Central memory CD8-positive, alpha-beta T cell (primary cell): ENCODE measurements at regions not wholly inside any gene's neighbourhood (a gene's known extent, or its start where the extent isn't known, plus 50 kb on each side); places are given as distances from the start of the nearest gene placed in this dataset.
"Not testable (repeated sequence)": the region's sequence is repeated elsewhere in the genome, so short reads cannot be mapped to it uniquely, and the experiment has no call there.

Experiments used
- ATAC-seq: fragments of 150-1000 bp; cut with Tn5 transposase; replicated peaks from 2 replicates; pipeline ENCODE4 v1.10.0; 2022; ENCODE audit warnings: mild to moderate bottlenecking, moderate FRiP score, moderate number of reproducible peaks; ENCODE audit not compliant: poor library complexity, severe bottlenecking; ENCODE audit errors: extremely low read depth
- DNase-seq, 2 donors: peaks; one replicate each; pipeline ENCODE4 v3.0.0; 2021; ENCODE audit warnings: low spot score in 2 of 2
- H3K27ac Mint-ChIP-seq: one replicate; pipeline ENCODE4 v1.8.0; 2022; ENCODE audit warnings: low read depth, mild to moderate bottlenecking, moderate library complexity, mixed read lengths
- H3K27me3 Mint-ChIP-seq: one replicate; pipeline ENCODE4 v1.8.0; 2022; ENCODE audit warnings: mixed read lengths
- H3K36me3 Mint-ChIP-seq: one replicate; pipeline ENCODE4 v1.8.0; 2022; ENCODE audit warnings: mild to moderate bottlenecking, moderate library complexity, mixed read lengths; ENCODE audit not compliant: insufficient read depth
- H3K4me1 Mint-ChIP-seq: one replicate; pipeline ENCODE4 v1.8.0; 2022; ENCODE audit warnings: mixed read lengths
- H3K4me3 Mint-ChIP-seq: one replicate; pipeline ENCODE4 v1.8.0; 2022; ENCODE audit warnings: mild to moderate bottlenecking, moderate library complexity, mixed read lengths
- H3K9me3 Mint-ChIP-seq: one replicate; pipeline ENCODE4 v1.8.0; 2022; ENCODE audit warnings: mixed read lengths

GRCh38 chr4:112750749-112751148 lies 113.8 kb downstream of the LARP7 start:
- not testable (repeated sequence) for H3K4me1 Mint-ChIP-seq, DNase-seq, ATAC-seq, H3K9me3 Mint-ChIP-seq, H3K27ac Mint-ChIP-seq, H3K4me3 Mint-ChIP-seq, H3K36me3 Mint-ChIP-seq
- H3K27me3 Mint-ChIP-seq, result peaks cover 18% of the 10 kb centered on the region

GRCh38 chr4:112751447-112751846 lies 114.5 kb downstream of the LARP7 start:
- no peak for DNase-seq
- peaks cover 13% of the 10 kb centered on the region for H3K27me3 Mint-ChIP-seq
- no peak overlapping the region for H3K4me3 Mint-ChIP-seq
- no peaks in the 10 kb centered on the region for H3K9me3 Mint-ChIP-seq
- H3K4me1 Mint-ChIP-seq, result no peaks in the 10 kb centered on the region
- H3K36me3 Mint-ChIP-seq, result peaks cover 2% of the 10 kb centered on the region
- no peak overlapping the region for H3K27ac Mint-ChIP-seq
- no peak for ATAC-seq

- DNase-seq (no peak), ATAC-seq (no peak)
- no peak overlapping the region for H3K27ac Mint-ChIP-seq
- H3K27me3 Mint-ChIP-seq, result peaks cover 13% of the 10 kb centered on the region
- H3K4me3 Mint-ChIP-seq, result no peak overlapping the region
- H3K4me1 Mint-ChIP-seq, result no peaks in the 10 kb centered on the region
- H3K9me3 Mint-ChIP-seq, result no peaks in the 10 kb centered on the region
- peaks cover 2% of the 10 kb centered on the region for H3K36me3 Mint-ChIP-seq
Observed at GRCh38 chr4:112752061-112752460, 115.1 kb downstream of the LARP7 start.

- peaks cover 13% of the 10 kb centered on the region for H3K27me3 Mint-ChIP-seq
- no peak overlapping the region for H3K4me3 Mint-ChIP-seq
- peaks cover 2% of the 10 kb centered on the region for H3K36me3 Mint-ChIP-seq
- DNase-seq (no peak), ATAC-seq (no peak)
- no peaks in the 10 kb centered on the region for H3K4me1 Mint-ChIP-seq
- no peaks in the 10 kb centered on the region for H3K9me3 Mint-ChIP-seq
- no peak overlapping the region for H3K27ac Mint-ChIP-seq
Observed at GRCh38 chr4:112752510-112752909, 115.6 kb downstream of the LARP7 start.

GRCh38 chr4:112753333-112753732 lies 116.4 kb downstream of the LARP7 start:
- DNase-seq (no peak), ATAC-seq (no peak)
- H3K4me3 Mint-ChIP-seq, result no peak overlapping the region
- H3K36me3 Mint-ChIP-seq, result no peaks in the 10 kb centered on the region
- H3K27ac Mint-ChIP-seq, result no peak overlapping the region
- H3K4me1 Mint-ChIP-seq, result no peaks in the 10 kb centered on the region
- no peaks in the 10 kb centered on the region for H3K9me3 Mint-ChIP-seq
- peaks cover 13% of the 10 kb centered on the region for H3K27me3 Mint-ChIP-seq

- Mint-ChIP-seq H3K27ac (no peak overlapping the region), H3K9me3 (no peaks in the 10 kb centered on the region), H3K27me3 (peaks cover 9% of the 10 kb centered on the region), H3K4me3 (no peak overlapping the region), H3K36me3 (no peaks in the 10 kb centered on the region), H3K4me1 (peaks cover 5% of the 10 kb centered on the region)
- DNase-seq (no peak), ATAC-seq (no peak)
Observed at GRCh38 chr4:112759313-112759712, 122.4 kb downstream of the LARP7 start.

GRCh38 chr4:112765317-112765974 lies 128.5 kb downstream of the LARP7 start:
- Mint-ChIP-seq H3K4me3 (no peak overlapping the region), H3K9me3 (no peaks in the 10 kb centered on the region), H3K27ac (no peak overlapping the region), H3K27me3 (peaks cover 25% of the 10 kb centered on the region), H3K4me1 (peaks cover 5% of the 10 kb centered on the region), H3K36me3 (no peaks in the 10 kb centered on the region)
- DNase-seq (no peak), ATAC-seq (no peak)

GRCh38 chr4:112766422-112766821 lies 129.5 kb downstream of the LARP7 start:
- Mint-ChIP-seq H3K27me3 (peaks cover 34% of the 10 kb centered on the region), H3K27ac (no peak overlapping the region), H3K4me3 (no peak overlapping the region), H3K9me3 (no peaks in the 10 kb centered on the region), H3K4me1 (peaks cover 5% of the 10 kb centered on the region), H3K36me3 (no peaks in the 10 kb centered on the region)
- ATAC-seq, result no peak
- no peak for DNase-seq

GRCh38 chr4:112767386-112767785 lies 130.4 kb downstream of the LARP7 start:
- no peaks in the 10 kb centered on the region for H3K36me3 Mint-ChIP-seq
- H3K4me3 Mint-ChIP-seq, result no peak overlapping the region
- ATAC-seq (no peak), DNase-seq (no peak)
- no peak overlapping the region for H3K27ac Mint-ChIP-seq
- peaks cover 5% of the 10 kb centered on the region for H3K4me1 Mint-ChIP-seq
- H3K9me3 Mint-ChIP-seq, result no peaks in the 10 kb centered on the region
- peaks cover 34% of the 10 kb centered on the region for H3K27me3 Mint-ChIP-seq

- Mint-ChIP-seq H3K36me3 (no peaks in the 10 kb centered on the region), H3K4me3 (no peak overlapping the region), H3K27ac (no peak overlapping the region), H3K27me3 (peaks cover 32% of the 10 kb centered on the region), H3K9me3 (no peaks in the 10 kb centered on the region), H3K4me1 (no peaks in the 10 kb centered on the region)
- no peak for DNase-seq
- no peak for ATAC-seq
Observed at GRCh38 chr4:112770114-112770513, 133.2 kb downstream of the LARP7 start.

- Mint-ChIP-seq H3K4me3 (no peak overlapping the region), H3K4me1 (no peaks in the 10 kb centered on the region), H3K9me3 (no peaks in the 10 kb centered on the region), H3K27ac (no peak overlapping the region), H3K36me3 (no peaks in the 10 kb centered on the region), H3K27me3 (peaks cover 14% of the 10 kb centered on the region)
- ATAC-seq (no peak), DNase-seq (no peak)
Observed at GRCh38 chr4:112775801-112776200, 138.9 kb downstream of the LARP7 start.

- Mint-ChIP-seq H3K27me3 (peaks cover 8% of the 10 kb centered on the region), H3K4me1 (no peaks in the 10 kb centered on the region), H3K36me3 (no peaks in the 10 kb centered on the region), H3K27ac (no peak overlapping the region), H3K9me3 (no peaks in the 10 kb centered on the region), H3K4me3 (no peak overlapping the region)
- ATAC-seq, result no peak
- no peak for DNase-seq
Observed at GRCh38 chr4:112776535-112776934, 139.6 kb downstream of the LARP7 start.

GRCh38 chr4:112778520-112778919 lies 141.6 kb downstream of the LARP7 start:
- Mint-ChIP-seq H3K36me3 (no peaks in the 10 kb centered on the region), H3K4me1 (no peaks in the 10 kb centered on the region), H3K9me3 (no peaks in the 10 kb centered on the region), H3K27ac (no peak overlapping the region), H3K27me3 (peaks cover 8% of the 10 kb centered on the region), H3K4me3 (no peak overlapping the region)
- ATAC-seq (no peak), DNase-seq (no peak)
